IMR-90 (cell line): ENCODE measurements at regions not wholly inside any gene's neighbourhood (a gene's known extent, or its start where the extent isn't known, plus 50 kb on each side); places are given as distances from the start of the nearest gene placed in this dataset.

Experiments used
- CHD1 ChIP-seq: IDR thresholded peaks from 2 replicates; pipeline ENCODE4 v1.6.1; 2012; ENCODE audit warnings: low read depth, low read length, improper control_type of control experiment
- CTCF ChIP-seq: conservative IDR thresholded peaks from 2 replicates; pipeline ENCODE4 v1.5.1; 2012; ENCODE audit warnings: mild to moderate bottlenecking, low read depth, low read length, improper control_type of control experiment
- MAZ ChIP-seq: IDR thresholded peaks from 2 replicates; pipeline ENCODE4 v1.6.1; 2012; ENCODE audit warnings: low read depth, mild to moderate bottlenecking, low read length, improper control_type of control experiment, moderate library complexity, borderline replicate concordance

DNA sequence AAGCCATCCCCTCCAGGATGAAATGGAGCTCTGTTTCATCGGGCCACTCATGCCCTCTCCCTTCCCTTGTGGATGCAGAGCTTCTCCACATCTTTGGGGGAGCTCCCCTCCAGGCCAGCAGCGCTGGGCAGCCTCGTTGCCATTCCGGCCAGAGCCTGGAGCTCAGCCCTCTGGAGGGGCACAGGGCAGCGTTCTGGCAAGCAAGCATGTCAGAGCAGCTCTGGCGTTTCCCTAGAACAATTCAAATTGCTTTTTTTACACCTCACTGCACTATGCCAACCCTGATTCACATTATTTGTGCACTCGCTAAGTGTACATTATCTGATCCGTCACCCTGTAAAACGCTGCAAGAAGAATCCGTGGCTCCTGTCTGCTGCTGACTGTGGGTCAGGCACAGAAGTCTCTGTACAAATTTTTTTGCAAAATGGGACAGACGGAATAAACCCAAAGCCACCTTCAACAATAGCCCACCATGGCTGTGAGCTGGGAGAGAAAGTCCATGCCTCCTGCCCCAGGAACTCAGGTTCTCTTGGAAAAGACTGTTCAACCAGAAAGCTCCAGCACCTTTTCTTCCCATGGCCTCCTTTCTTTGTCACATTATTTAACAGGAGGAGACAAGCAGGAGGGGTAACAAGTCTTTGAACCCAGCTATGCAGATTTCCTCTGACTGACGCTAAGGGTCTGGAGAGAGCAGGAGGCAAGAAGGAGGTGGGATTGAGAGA is 139.5 kb upstream of the CADM1 start:
- TF ChIP-seq CTCF = no peak
- no peak for TF ChIP-seq MAZ
- TF ChIP-seq CHD1 = no peak
